Dermis microvascular lymphatic vessel endothelial cell (primary cell): ENCODE measurements at regions not wholly inside any gene's neighbourhood (a gene's known extent, or its start where the extent isn't known, plus 50 kb on each side); places are given as distances from the start of the nearest gene placed in this dataset.

Source experiments
- DNase-seq, 2 donors: peaks; one replicate each; pipeline versions ENCODE4 v3.0.0 to v3.0.0-alpha.2; 2010; ENCODE audit warnings: low read depth in 2 of 2

DNA sequence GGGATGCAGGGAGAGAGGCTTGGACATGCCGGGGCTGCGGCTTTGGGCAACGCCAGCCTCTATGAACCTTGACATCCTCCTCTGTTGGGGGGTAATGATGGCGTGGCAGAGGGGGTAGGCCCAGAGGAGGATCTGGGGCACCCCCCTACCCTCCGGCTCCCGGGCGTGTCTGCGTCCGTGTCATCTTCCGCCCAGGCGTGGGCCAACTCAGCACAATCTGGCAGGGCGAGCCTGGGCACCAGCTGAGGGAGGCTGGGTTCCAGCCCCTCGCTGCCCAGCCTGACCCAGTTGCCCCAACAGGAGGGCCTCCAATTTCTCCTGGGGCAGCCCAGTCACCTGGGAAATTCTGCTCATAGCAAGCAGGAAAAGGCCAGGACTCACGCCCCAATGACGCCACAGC is 62.9 kb upstream of the IL17B start:
- no peak for DNase-seq

DNA sequence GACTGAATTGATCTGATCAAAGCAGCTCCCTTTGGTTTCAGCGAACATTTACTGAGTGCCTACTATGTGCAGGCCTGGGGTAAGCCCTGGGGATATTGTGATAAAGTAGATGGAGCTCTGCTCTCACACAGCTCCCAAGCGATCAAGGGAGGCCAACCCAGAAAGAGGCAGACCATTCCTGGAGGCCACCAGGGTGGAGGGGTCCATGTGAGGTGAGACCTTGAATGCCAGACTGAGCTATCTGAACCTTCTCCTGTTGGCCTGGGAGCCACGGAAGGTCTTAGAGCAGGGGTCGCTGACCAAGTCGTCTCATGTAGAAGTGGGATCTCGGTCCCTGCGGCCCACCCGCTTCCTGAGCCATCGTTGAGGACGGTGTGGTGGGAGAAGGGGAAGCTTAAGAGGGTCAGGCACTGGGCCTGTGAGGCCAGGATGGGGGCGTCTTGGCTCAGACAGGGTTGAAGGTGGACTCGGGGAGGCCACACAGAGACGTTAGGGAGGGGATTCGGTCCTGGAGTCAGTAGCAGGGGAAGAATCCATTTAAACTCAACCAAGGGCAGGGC is 62.2 kb upstream of the IL17B start:
- no peak for DNase-seq

DNA sequence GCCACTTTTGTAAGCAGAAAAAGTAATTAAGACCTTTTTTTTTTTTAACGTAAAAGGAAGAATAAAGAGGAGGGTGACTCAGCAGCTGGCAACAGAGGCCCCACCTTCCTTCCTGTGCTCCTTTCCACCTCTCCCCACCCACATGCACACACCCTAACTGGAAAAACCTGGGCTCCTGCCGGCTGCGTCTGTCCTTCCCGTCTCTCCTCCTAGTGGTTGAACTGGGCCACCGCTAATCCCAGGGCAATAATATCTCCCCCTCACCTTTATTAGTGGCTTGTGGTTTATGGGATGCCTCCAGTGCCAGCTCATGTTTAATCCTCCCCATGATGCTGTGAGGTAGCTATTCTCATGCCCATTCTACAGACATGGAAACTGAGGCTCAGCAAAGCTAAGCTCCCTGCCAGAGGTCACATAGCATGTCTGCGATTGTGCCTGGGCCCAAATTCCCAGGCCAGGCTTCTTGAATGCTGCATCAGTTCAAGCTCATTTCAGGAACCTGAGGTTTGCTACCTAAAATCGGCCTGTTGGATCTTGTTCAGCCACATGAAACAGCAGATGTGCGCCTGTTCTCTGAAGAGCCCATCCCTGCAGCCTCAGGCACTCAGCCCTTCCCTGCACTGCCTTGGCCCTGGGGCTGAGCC is 60.9 kb upstream of the IL17B start:
- DNase-seq = peak; percentile 78 to 86

DNA sequence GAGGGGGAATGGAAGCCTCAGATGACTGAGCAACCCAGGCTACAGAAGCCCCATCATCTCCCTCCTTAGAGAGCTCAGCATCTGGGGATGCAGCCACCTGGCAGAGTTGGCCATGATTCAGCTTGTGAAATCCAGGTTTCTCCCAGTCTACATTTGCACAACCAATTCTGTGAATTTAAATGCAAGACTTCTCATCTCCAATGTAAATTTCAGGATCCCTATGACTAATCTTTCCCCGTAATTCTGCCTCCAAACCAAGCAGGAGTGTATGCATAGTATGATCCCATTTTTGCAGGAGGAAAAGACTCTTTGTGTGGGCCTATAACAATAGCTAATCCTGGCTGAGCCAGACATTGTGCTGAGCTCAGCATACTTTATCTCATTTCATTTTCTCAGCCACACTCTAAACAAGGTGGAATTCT is 59.6 kb upstream of the IL17B start:
- DNase-seq = no peak

DNA sequence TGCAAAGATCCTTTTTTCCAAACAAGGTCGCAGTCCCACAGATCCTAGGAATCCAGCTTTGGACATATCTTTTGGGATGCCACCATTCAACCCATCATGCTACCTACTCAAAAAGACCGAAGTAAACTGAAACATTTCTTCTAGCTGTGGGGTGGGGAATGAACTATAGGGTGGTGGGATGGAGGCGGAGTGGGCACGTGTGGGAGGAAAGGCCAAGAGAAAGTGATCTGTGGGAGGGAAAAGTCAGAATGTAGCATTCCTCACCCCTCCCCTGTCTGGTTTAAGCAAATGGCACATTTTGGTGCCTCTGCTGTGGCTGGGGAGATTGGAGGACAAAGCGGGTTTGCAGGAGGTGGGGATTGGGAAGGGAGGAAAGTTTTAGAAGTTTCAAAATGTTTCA is 59.2 kb upstream of the IL17B start:
- no peak for DNase-seq

DNA sequence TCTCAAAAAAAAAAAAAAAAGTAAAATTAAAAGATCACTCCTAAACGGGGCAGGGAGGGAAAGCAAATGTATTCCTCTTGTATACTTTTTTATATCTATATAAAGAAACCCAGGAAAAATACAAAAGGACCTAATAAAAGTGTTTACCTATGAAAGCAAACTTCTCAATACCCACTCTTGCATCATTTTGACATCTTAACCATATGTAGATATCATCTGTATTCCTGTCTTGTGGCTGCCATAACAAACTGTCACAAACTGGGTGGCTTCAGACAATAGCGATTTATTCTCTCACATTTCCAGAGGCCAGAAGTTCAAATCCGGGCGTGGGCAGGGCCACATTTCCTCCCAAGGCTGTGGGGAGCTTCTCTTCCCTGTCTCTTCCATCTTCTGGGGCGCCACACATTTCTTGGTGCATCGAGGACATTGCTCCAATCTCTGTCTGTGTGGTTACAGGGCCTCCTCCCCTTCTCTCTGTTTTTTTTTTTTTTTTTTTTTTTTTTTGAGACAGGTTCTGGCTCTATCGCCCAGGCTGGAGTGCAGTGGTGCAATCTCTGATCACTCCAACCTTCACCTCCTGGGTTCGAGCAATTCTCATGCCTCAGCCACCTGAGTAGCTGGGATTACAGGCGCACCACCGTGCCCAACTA is 58.4 kb upstream of the IL17B start:
- no peak for DNase-seq

DNA sequence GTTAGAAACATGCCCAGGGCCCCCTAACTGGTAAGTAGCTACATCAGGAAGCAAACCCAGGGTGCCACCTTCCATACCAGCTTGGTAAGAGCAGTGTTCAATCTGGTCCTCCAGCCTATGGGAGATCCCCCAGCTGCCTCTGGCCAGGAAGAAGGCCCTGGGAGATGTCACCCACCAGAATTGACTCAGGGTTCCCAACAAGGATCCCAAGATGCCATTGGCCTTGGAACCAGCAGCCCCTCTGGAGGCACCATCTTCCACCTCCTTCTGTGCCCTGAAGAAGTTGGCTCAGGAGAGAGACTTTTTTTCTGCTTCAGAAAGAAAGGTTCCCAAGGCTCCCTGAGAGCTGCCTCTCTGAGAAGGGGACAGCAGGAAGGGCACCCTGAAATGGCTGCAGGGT is 56.6 kb upstream of the IL17B start:
- DNase-seq = no peak

DNA sequence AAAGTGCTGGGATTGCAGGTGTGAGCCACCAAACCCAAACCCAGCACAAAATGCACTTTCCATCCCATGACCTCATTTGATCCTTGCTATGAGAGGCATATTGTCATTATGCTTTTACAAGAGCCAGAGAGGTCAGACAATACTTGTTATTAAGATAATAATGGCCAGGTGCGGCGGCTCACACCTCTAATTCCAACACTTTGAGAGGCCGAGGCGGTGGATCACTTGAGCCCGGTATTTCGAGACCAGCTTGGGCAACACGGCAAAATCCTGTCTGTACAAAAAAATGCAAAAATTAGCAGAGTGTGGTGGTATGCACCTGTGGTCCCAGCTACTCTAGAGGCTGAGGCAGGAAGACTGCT is 55.9 kb upstream of the IL17B start:
- no peak for DNase-seq

DNA sequence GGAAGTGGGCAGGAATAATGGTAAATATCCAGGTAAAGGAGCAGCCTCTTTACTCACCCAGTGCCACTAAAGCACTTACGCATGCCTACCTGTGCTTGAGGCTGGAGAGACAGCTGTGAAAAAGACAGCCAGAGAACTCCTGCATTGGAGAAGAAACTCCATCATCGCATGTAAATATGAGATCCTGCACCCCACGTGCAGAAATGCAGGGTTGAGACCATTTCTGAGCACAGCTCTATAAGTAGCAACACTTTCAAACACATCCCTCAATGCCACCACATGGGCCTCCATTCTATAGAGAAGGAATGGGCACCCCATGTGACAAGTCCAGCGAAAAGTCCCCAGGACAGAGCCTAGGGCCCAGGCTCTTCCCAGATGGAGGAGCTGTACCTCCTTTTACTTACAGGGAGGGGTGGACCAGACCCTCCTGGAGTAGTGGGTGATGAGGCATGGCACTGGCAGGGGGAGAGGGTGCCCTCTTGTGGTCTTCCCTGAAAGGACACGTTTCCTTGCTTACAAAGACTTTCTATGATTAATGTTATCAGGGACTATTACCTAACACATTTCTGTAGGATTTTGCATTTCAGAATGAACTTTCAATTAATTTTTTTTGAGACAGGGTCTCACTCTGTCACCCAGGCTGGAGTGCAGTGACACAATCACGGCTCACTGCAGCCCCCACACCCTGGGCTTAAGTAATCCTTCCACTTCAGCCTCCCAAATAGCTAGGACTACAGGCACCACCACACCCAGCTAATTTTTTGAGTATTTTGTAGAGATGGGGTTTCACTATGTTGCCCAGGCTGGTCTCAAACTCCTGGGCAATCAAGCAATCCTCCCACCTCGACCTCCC is 55.3 kb upstream of the IL17B start:
- DNase-seq = peak in 1 of 2 donors; percentile 68

DNA sequence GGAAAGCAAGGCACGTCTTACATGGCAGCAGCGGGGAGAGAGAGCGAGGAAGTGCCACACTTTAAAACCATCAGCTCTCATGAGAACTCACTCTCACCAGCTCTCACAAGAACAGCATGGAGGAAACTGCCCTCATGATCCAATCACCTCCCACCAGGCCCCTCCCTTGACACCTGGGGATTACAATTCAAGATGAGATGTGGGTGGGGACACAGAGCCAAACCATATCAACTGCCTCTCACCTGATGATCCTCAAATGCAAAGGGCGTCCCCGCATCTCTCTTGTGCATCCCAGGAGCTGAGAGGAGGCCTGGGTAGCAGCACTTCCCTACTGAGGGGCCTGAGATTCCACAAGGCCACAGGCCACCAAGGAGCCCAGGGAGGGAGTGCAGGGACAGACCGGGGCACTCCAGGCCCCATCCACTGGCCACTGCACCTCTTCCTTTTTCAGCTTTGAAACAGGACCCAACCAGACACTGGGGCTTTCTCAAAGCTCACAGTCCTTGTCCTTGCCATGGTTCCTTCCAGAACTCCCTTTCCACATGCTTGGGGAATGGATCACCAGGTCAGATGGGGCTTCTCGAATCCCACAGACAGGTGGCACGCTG is 54.5 kb upstream of the IL17B start:
- DNase-seq = no peak

DNA sequence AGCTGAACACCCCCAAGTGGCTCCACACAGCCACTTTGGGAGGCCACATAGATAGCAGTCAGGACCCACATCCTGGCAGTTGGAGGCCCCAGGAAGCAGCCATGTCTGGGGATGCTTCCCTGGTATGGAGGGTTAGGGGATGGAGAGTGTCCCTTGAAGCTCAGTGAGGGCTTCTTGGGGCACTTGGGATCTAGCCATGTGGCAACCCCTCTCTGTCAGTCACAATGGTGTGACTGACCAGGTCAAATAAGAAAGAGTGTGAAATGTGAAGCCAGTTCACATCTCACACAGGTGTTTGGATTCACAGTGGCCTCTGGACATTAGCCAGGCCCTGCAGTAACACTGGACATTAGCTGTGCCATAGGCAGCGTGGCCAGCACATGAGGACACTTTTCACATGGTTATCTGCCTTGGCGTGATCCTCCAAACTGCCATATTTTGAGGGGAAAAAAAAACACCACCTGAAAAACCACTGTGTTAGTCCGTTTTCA is 53.9 kb upstream of the IL17B start:
- no peak for DNase-seq

DNA sequence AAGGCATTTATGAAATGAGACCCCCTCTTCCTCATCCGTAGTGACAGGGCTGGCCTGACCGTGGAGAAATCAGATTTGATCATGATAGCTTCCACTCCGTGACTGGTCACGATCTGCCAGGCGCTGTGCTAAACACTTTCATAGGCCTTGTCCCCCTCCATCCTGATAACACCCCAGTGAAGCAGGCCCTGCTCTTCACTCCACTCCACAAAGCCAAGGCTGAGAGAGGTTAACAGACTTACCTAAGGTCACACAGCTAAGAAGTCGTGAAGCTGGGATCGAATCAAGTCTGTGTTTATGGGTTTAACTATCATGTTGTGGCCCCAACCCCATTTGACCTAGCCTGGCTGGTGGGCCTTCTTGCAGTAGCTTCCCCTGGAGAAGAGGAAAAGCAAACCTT is 53.3 kb upstream of the IL17B start:
- DNase-seq = no peak

DNA sequence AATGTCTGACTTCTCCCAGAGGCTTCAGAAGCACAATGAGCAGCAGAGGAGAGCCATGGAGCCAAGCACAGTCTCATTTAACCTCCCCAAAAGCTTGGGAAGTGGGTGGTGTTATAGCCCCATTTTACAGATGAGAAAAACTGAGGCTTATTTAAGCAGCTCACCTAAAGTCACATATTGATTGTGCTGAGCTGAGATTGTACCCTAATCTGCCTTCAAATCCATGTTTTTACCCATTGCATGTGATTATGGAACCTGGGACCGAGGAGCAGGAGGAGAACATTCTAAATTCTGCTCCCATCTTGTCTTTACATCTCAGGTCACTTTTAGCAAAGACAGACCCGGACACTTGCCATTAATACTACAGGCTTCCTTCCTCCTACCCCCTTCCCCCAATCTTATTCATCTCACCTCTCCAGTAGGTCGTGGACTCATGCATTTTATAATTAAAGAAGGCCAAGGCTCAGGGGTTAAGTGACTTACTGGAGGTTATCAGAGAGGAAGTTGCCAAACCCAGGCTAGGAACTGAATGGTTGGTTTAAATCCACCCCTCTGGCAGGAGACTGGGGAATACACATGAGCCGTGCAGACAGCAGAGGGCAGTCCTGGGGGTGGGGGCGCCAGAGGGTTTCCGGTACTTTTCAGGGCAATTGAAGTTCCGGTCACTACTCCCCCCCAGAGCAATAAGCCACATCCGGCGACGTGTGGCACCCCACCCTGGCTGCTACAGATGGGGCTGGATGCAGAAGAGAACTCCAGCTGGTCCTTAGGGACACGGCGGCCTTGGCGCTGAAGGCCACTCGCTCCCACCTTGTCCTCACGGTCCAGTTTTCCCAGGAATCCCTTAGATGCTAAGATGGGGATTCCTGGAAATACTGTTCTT is 51.0 kb upstream of the IL17B start:
- no peak for DNase-seq
